Muscle of arm (tissue), 1 donor: ENCODE measurements at regions not wholly inside any gene's neighbourhood (a gene's known extent, or its start where the extent isn't known, plus 50 kb on each side); places are given as distances from the start of the nearest gene placed in this dataset.
A peak's percentile ranks its signal among the peaks of the same experiment; 100 is the strongest.

Experiments
- DNase-seq: peaks from one replicate; pipeline ENCODE4 v3.0.0-alpha.2; 2013

GRCh38 chr22:27199354-27199753 lies 542.0 kb downstream of the MIAT start:
- no peak for DNase-seq

DNA sequence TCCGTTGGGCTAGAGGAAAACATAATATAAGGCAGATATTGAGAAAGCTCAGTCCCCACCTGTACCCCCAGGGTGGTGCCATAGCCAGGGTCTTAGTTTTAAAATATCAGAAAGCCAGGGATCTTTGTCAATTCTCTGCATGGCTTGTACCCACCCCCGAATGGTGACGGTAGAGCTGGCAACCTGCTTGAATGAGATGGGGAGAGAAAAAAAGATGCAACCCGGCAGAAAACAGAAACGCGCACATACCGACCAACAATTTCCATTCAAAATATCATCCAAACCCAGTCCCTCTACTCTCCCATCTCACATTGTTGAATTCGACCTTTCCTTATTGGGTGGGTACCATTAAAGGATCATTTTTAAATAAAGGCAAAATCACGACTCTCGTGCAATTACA lies 543.9 kb downstream of the MIAT start:
- DNase-seq = no peak

- DNase-seq = no peak
These were observed 544.4 kb downstream of the MIAT start for GRCh38 chr22:27201741-27202140.

- DNase-seq = no peak
These were observed 545.9 kb downstream of the MIAT start for GRCh38 chr22:27203276-27203660.

DNA sequence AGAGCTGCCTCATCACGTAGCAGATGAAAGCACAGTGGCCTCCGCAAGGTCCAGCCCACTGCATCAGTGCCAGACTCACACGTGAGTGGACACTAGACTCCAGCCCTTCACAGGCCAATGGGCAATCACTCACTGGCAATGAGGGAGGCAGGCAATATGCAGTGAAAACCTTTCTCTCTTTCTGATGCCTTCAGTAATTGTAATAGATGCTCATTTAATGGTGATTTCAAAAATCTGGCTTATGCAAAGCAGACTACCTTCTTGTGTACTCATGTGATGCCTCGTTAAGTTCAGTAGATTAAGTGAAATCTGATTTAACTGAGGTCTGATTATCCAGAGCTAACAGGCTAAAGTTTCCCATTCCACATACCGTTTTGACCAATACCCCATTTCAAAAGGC lies 546.9 kb downstream of the MIAT start:
- DNase-seq = no peak

GRCh38 chr22:27204817-27205216 lies 547.4 kb downstream of the MIAT start:
- DNase-seq = no peak

GRCh38 chr22:27205492-27206373 lies 548.3 kb downstream of the MIAT start:
- no peak for DNase-seq

GRCh38 chr22:27206374-27207133 lies 549.2 kb downstream of the MIAT start:
- DNase-seq = no peak

DNA sequence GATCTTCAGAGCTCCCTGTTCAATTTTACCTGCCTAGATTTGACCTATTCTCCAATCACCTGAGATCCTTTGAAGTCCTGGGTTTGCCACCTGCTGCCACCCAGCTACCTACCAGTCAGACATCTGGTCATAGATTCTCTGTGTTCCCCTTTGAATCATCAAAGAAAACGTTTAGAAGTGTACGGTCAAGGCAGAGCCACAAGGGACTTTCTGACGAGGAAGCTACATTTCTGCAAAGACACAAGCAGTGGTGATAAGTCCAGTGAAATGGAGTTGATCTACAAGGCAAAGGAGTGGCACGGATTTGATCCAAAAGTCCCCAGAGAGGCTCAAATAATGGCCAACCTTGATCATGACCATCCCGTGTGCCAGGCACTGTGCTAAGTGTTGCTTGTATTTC lies 549.9 kb downstream of the MIAT start:
- DNase-seq = no peak

- no peak for DNase-seq
These were observed 550.5 kb downstream of the MIAT start for GRCh38 chr22:27207907-27208306.

DNA sequence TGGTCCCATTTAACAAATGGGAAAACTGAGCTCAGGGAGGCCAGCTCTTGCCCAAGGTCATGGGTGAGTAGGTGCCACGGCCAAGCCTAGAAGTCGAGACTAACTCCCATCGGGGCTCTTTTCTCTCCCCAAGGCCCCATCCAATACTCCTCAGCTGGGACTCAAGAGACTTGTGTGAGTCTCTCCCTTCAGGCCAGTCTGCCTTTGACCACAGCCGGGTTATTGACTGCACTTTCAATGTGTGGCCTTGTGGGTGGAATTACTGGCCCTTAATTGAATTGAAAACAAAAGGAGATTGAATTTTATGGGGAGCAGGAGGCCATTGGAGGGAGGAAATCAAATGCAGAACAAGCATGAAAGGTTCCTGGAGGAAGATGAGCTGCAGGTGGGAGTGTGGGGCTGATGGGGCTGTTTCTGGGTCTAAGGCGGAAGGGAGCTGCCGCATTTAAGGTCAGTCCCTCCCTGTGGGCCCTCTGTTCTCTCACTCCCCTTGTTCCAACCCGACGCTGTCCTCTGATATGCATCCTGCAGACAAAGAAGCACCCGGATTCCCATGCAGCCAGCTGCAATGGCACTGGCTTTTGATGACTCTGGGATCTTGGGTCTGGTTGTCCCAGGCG lies 552.8 kb downstream of the MIAT start:
- no peak for DNase-seq

DNA sequence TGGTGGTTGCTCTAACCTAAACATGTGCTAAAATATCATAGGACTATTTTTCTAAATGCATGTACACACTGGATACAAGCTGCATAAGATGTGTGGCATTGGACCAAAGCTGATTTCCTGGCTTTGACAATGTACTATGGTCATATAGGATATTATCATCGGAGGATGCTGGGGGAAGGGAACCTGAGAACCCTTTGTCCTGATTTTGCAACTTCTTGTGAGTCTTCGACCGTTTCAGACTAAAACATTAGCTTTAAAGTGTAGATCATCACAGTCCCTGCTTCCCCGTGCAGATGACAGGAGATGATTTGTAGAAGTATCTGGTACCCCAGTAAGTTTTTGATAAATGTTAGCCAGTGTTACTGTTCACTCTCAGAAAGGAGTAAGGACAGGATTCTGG lies 554.7 kb downstream of the MIAT start:
- no peak for DNase-seq

DNA sequence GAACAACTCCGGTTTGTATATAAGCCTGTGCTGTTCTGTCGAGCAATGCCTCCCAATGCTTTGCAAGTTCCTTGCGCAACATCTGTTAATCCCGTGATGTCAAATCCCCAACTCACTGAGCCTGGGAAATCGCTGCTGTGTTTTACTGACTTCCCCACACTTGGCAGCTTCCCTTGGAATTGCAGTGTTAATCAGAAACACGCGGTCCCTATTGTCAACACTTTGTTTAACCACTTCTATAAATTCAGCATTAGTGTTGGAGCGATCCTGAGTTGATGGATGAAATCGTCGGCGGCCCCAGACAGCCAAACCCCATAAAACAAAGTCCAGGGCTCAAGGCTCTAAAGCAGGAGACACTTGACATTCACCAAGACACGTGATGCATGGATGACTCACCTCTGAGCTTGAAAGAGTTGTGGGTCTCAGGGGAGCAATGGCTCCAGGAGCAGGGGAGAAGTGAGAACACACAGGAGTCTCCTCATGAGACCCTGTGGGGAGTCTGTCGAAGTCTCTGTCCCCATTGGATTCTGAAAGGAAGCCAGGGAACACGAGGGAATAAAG lies 555.3 kb downstream of the MIAT start:
- peak; percentile 93 for DNase-seq

- peak; percentile 56 for DNase-seq
These were observed 555.9 kb downstream of the MIAT start for GRCh38 chr22:27213294-27213693.

DNA sequence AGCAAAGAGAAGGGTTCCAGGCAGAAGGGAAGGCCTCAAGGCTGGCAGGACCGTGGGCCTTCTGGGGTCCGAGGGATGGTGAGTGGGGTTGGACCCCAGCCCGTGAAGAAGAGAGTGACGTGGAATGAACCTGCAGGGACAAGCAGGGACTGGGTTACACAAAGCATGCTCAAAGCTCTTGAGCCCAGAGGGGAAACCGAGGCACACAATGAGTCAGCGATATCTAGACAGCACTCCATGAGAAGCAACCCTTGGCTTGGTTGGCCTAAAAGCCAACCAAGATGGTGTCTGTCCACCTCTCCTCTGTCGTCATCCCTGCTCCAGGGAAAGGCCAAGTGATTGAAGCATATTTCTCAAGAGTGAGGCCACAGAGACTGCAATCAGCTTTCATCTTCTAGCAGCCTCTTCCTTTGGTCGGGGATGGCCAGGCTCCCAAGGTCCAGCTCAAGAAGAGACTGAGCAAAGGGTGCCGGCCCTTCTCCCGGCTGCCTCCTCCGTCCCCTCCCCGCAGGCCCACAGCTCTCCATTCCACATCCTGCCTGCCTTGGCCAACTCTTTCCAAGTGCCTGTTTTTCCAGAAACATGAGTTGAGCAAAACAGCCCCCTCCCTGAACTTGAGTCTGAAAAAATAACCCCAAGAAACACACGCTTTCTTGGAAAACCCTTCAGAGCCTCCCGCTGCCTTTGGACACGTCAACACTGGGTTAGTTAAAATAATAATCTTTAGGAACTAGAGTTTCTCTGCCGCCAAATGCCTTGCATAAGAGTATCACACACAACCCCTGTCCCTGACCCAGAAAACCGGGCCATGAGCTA lies 556.6 kb downstream of the MIAT start:
- DNase-seq = peak; percentile 85

GRCh38 chr22:27214691-27215090 lies 557.3 kb downstream of the MIAT start:
- DNase-seq = no peak

DNA sequence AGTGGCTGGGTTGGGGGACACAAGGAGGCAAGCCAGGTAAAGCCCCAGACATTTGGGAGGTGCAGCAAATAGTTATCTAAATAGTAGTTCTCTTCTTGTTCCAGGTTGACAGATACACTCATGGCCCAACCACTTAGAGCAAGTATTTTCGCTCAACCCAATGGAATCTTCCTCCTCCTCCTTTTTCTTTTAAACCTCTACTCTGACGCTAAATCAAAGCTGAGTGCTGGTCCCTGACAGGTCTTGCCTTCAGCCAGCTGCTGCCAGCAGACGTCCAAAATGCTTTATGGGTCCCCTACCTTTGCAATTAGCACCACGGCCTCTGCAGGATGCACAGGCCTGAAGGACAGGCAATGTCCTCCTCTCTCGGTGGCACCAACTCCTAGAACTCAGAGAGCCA lies 558.5 kb downstream of the MIAT start:
- no peak for DNase-seq

- no peak for DNase-seq
These were observed 559.1 kb downstream of the MIAT start for GRCh38 chr22:27216444-27216843.

GRCh38 chr22:27217154-27217553 lies 559.8 kb downstream of the MIAT start:
- no peak for DNase-seq

DNA sequence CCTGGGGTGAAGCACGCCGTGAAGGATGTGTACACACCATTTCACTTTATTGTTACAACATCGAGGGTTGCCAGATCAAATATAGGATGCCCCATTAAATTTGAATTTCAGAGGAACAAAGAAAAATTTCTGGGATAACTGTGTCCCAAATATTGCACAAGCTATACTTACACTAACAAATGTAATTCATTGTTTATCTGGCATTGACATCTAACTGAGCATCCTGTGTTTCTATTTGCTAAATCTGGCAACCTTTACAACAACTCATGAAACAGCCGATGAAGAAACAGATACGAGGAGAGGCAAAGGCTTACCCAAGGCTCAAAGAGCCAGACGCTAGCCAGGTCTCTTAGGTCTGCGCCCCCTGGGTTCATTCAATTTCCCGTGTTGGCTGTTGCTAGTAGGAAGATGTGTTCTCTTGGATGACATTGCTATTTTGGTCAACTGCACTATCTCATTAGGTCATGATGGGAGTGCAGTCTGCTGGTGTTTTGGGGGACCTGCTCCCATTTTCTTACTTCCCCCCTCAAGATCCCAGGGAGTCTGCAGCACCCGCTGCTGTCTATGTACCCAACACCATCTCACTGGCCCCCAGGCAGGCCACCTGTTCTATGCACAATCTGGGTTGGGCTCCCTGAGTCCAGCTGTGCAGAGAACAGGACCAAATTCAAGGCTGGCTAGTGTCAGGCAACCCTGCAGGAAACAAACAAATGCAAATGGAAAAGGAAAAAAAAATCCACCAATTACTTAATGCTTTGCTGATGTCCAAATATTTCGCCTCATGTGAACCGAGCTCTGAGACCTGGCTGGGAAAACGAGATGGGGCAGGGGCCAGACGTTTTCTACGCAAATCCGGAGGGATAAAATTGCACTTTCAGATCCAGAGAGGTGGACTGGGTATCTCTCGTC lies 560.9 kb downstream of the MIAT start:
- DNase-seq = peak; percentile 82
